Endothelial cell (in vitro differentiated cells): ENCODE measurements at regions not wholly inside any gene's neighbourhood (a gene's known extent, or its start where the extent isn't known, plus 50 kb on each side); places are given as distances from the start of the nearest gene placed in this dataset.

Source experiments
- DNase-seq: peaks from one replicate; pipeline ENCODE4 v3.0.0; 2021; ENCODE audit warnings: low spot score
- H3K27ac Mint-ChIP-seq: one replicate; pipeline ENCODE4 v1.8.0; 2021; ENCODE audit warnings: mixed read lengths, inconsistent platforms; ENCODE audit not compliant: unreplicated experiment
- H3K27me3 Mint-ChIP-seq: one replicate; pipeline ENCODE4 v1.8.0; 2021; ENCODE audit warnings: mild to moderate bottlenecking, moderate library complexity, mixed read lengths, inconsistent platforms; ENCODE audit not compliant: unreplicated experiment
- H3K36me3 Mint-ChIP-seq: one replicate; pipeline ENCODE4 v1.8.0; 2021; ENCODE audit warnings: mild to moderate bottlenecking, low read depth, mixed read lengths, inconsistent platforms; ENCODE audit not compliant: unreplicated experiment
- H3K4me1 Mint-ChIP-seq: one replicate; pipeline ENCODE4 v1.8.0; 2021; ENCODE audit warnings: mild to moderate bottlenecking, mixed read lengths, inconsistent platforms; ENCODE audit not compliant: unreplicated experiment
- H3K4me3 Mint-ChIP-seq: one replicate; pipeline ENCODE4 v1.8.0; 2021; ENCODE audit warnings: mild to moderate bottlenecking, mixed read lengths, inconsistent platforms; ENCODE audit not compliant: unreplicated experiment
- H3K9me3 Mint-ChIP-seq: one replicate; pipeline ENCODE4 v1.8.0; 2021; ENCODE audit warnings: mixed read lengths, inconsistent platforms; ENCODE audit not compliant: unreplicated experiment
- CTCF ChIP-seq: fragments of 200-600 bp; sonication (generic); IDR thresholded peaks from one replicate; pipeline ENCODE4 v1.5.0; 2021; ENCODE audit warnings: antibody characterized with exemption; ENCODE audit not compliant: unreplicated experiment

GRCh38 chr15:70194266-70194665 lies 96.5 kb upstream of the TLE3 start:
- Mint-ChIP-seq H3K27me3 (peaks cover 7% of the 10 kb centered on the region), H3K4me3 (no peak overlapping the region), H3K9me3 (no peaks in the 10 kb centered on the region), H3K27ac (no peak overlapping the region), H3K36me3 (peaks cover 4% of the 10 kb centered on the region), H3K4me1 (peaks cover 3% of the 10 kb centered on the region)
- DNase-seq: no peak
- no peak for TF ChIP-seq CTCF

- peaks cover 3% of the 10 kb centered on the region for H3K4me1 Mint-ChIP-seq
- H3K9me3 Mint-ChIP-seq: no peaks in the 10 kb centered on the region
- no peak for DNase-seq
- H3K36me3 Mint-ChIP-seq: peaks cover 4% of the 10 kb centered on the region
- H3K27ac Mint-ChIP-seq: no peak overlapping the region
- H3K4me3 Mint-ChIP-seq: no peak overlapping the region
- TF ChIP-seq CTCF: no peak
- peaks cover 11% of the 10 kb centered on the region for H3K27me3 Mint-ChIP-seq
These were observed 96.0 kb upstream of the TLE3 start for GRCh38 chr15:70193734-70194133.

- no peaks in the 10 kb centered on the region for H3K9me3 Mint-ChIP-seq
- H3K4me3 Mint-ChIP-seq: no peak overlapping the region
- H3K27me3 Mint-ChIP-seq: peaks cover 7% of the 10 kb centered on the region
These were observed 94.8 kb upstream of the TLE3 start for GRCh38 chr15:70192490-70192889.

GRCh38 chr15:70192041-70192440 lies 94.3 kb upstream of the TLE3 start:
- H3K27ac Mint-ChIP-seq: no peak overlapping the region
- no peaks in the 10 kb centered on the region for H3K9me3 Mint-ChIP-seq
- H3K27me3 Mint-ChIP-seq: peaks cover 7% of the 10 kb centered on the region

More at GRCh38 chr15:70192490-70192889, 94.8 kb upstream of the TLE3 start:
- no peak for DNase-seq
- Mint-ChIP-seq H3K27ac (no peak overlapping the region), H3K36me3 (peaks cover 4% of the 10 kb centered on the region), H3K4me1 (peaks cover 3% of the 10 kb centered on the region)
- TF ChIP-seq CTCF: no peak

GRCh38 chr15:70190965-70191364 lies 93.2 kb upstream of the TLE3 start:
- Mint-ChIP-seq H3K9me3 (no peaks in the 10 kb centered on the region), H3K27ac (no peak overlapping the region), H3K4me3 (no peak overlapping the region), H3K36me3 (peaks cover 4% of the 10 kb centered on the region), H3K4me1 (peaks cover 9% of the 10 kb centered on the region), H3K27me3 (peaks cover 12% of the 10 kb centered on the region)
- TF ChIP-seq CTCF: no peak
- DNase-seq: no peak

More at GRCh38 chr15:70192041-70192440, 94.3 kb upstream of the TLE3 start:
- DNase-seq: no peak
- Mint-ChIP-seq H3K4me1 (peaks cover 3% of the 10 kb centered on the region), H3K36me3 (peaks cover 4% of the 10 kb centered on the region), H3K4me3 (no peak overlapping the region)
- no peak for TF ChIP-seq CTCF
